ENCODE measurements at regions not wholly inside any gene's neighbourhood (a gene's known extent, or its start where the extent isn't known, plus 50 kb on each side); places are given as distances from the start of the nearest gene placed in this dataset.

DNA sequence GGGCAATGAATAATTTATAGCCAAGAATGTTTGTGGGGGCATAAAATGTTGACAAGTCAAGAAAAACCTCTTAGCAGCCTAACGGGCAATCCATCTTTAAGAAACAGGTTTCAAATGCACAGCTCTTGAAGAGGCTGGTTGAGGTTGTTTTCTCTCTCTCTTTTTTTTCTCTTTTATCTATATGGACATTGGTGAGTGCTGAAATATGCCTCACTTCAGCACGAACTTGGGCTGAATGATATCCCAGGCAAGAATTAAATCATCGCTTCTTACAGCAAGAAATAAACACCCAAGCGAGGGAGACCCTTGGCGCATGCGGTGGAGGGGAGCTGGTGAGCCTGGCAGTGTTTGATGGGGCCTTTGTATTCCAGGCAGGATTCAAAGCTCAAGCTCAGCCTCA is 160.9 kb downstream of the OAT start:
- intact Hi-C loops (cut with DNase I) = no loop called here
- Histone ChIP-seq H3K9me3 (peaks cover 0 to 5% (median 0%) of the 10 kb centered on the region in 4 donors), H3K4me3 (no peak overlapping the region), H3K27me3 (no peaks in the 10 kb centered on the region), H3K27ac (replicated peaks in 1 of 4) (no peak overlapping the region), H3K4me1 (peaks cover 0 to 13% (median 0%) of the 10 kb centered on the region in 4 donors), H3K36me3 (no peaks in the 10 kb centered on the region)
- TF ChIP-seq POLR2A (IDR thresholded peaks at IDR 0.05; ENCODE audit: low read depth) (no peak), EP300 (IDR thresholded peaks at IDR 0.05) (no peak), POLR2AphosphoS5 (IDR thresholded peaks at IDR 0.05) (no peak)
- TF ChIP-seq, protein P1, sequence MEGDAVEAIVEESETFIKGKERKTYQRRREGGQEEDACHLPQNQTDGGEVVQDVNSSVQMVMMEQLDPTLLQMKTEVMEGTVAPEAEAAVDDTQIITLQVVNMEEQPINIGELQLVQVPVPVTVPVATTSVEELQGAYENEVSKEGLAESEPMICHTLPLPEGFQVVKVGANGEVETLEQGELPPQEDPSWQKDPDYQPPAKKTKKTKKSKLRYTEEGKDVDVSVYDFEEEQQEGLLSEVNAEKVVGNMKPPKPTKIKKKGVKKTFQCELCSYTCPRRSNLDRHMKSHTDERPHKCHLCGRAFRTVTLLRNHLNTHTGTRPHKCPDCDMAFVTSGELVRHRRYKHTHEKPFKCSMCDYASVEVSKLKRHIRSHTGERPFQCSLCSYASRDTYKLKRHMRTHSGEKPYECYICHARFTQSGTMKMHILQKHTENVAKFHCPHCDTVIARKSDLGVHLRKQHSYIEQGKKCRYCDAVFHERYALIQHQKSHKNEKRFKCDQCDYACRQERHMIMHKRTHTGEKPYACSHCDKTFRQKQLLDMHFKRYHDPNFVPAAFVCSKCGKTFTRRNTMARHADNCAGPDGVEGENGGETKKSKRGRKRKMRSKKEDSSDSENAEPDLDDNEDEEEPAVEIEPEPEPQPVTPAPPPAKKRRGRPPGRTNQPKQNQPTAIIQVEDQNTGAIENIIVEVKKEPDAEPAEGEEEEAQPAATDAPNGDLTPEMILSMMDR (IDR thresholded peaks at IDR 0.05) = no peak
- WGBS = 88% methylated on average over 6 of the region's 6 CpGs
- no peak for DNase-seq (ENCODE audit: extremely low spot score)

DNA sequence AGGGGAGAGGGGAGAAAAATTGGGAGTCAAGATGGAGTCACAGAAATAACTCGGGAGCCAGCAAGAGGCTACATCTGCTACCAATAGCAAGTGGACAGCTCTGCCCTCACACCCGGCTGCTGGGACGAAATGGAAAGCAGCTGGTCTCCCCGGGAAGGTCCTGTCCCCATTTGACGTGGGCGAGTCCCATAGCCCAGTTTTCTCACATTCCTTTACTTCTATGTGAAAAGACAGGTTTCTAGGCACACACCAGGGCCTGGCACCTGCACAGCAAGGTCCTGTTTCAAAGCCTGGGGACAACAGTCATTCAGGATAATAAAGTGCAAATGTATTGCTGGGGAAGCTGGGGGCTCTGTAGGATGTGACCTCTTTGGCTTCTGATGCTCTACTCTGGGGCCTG is 162.6 kb downstream of the OAT start:
- Histone ChIP-seq H3K27me3 (no peaks in the 10 kb centered on the region), H3K27ac (replicated peaks in 1 of 4) (no peak overlapping the region), H3K4me1 (peaks cover 0 to 15% (median under 1%) of the 10 kb centered on the region in 4 donors), H3K4me3 (no peak overlapping the region), H3K36me3 (no peaks in the 10 kb centered on the region), H3K9me3 (peaks cover 0 to 5% (median 0%) of the 10 kb centered on the region in 4 donors)
- intact Hi-C loops (cut with DNase I) = no loop called here
- 53% methylated on average over 3 of the region's 6 CpGs for WGBS
- no peak for TF ChIP-seq POLR2AphosphoS5 (IDR thresholded peaks at IDR 0.05)
- TF ChIP-seq, protein P1 (IDR thresholded peaks at IDR 0.05) = no peak
- no peak for TF ChIP-seq EP300 (IDR thresholded peaks at IDR 0.05)
- TF ChIP-seq POLR2A (IDR thresholded peaks at IDR 0.05; ENCODE audit: low read depth) = no peak
- no peak for DNase-seq (ENCODE audit: extremely low spot score)

DNA sequence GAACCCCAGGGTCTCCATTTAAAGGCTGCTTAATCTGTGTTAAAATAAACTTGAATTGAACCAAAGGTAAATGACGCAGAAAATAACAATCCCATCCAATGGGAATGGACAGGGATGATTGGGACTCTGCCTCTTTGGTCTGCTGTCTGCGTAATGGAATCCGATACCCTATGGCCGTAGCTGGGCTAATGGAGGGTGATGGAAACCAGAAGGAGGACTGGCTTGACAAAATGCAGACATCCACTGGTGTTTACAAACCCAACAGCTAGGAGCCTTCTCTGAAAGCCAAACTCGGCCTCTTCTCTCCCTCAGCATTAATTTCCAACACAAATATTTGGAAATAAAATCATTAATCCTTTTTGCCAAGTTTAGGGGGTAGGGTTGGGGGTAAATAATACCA is 162.2 kb upstream of the CHST15 start:
- peaks cover 3 to 21% (median 5%) of the 10 kb centered on the region in 4 donors for H3K4me1 ChIP-seq
- H3K27ac ChIP-seq (replicated peaks in 1 of 4) = no peak overlapping the region
- no peak for DNase-seq (ENCODE audit: extremely low spot score)
- H3K4me3 ChIP-seq = no peak overlapping the region
- no peaks in the 10 kb centered on the region for H3K27me3 ChIP-seq
- no peaks in the 10 kb centered on the region for H3K36me3 ChIP-seq
- WGBS = 75% methylated on average over 5 of the region's 5 CpGs
- H3K9me3 ChIP-seq = peaks cover 0 to 5% (median 0%) of the 10 kb centered on the region in 4 donors
- TF ChIP-seq POLR2AphosphoS5 (IDR thresholded peaks at IDR 0.05) (no peak), POLR2A (IDR thresholded peaks at IDR 0.05; ENCODE audit: low read depth) (no peak), EP300 (IDR thresholded peaks at IDR 0.05) (no peak)
- TF ChIP-seq, protein P1 (IDR thresholded peaks at IDR 0.05) = no peak
- intact Hi-C loops (cut with DNase I) = no loop called here

DNA sequence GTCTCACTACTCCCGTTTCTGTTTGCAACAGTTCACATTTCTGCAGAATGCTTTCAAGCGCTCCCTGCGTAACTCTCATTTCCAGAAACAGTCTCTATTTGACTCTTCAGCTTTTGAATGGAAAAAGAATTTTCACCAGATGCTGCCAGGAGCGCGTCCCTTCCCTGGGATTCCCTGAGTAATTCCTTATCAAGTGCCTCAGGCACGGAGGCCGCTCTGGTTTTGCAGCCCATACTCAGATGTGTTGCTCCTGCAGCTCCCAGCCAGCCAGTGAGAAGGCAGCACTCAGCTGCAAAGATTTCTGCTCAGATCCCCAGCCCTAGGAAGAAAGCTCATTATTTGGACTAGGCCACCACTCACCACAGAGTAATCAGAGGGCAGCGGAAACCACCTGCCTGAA is 161.1 kb upstream of the CHST15 start:
- no peak overlapping the region for H3K4me3 ChIP-seq
- intact Hi-C loops (cut with DNase I) = no loop called here
- no peak overlapping the region for H3K27ac ChIP-seq (replicated peaks in 1 of 4)
- DNase-seq (ENCODE audit: extremely low spot score) = no peak
- H3K9me3 ChIP-seq = peaks cover 0 to 3% (median 0%) of the 10 kb centered on the region in 4 donors
- H3K4me1 ChIP-seq = peaks cover 8 to 26% (median 13%) of the 10 kb centered on the region in 4 donors
- TF ChIP-seq POLR2AphosphoS5 (IDR thresholded peaks at IDR 0.05) = no peak
- no peaks in the 10 kb centered on the region for H3K36me3 ChIP-seq
- 82% methylated on average over 8 of the region's 8 CpGs for WGBS
- H3K27me3 ChIP-seq = no peaks in the 10 kb centered on the region

DNA sequence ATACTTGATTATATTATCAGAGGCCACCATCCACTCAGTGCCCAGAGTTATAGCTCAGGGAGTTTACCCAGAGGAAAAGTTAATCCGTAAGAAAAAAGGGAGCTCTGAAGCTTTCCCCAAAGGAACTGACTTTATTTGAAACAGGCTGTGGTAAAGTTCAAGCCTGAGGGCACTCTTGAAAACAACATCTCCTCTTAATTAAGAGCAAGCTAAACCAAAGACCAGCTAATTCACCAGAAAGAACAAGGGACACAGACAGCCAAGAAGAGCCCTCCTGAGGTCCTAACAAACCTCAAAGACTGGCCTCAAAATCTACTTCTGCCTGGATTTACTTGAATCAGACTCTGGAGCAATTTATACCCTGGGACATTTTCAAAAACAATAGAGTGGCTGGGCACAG is 159.6 kb upstream of the CHST15 start:
- 47% methylated on average over 1 of the region's 1 CpG for WGBS
- Histone ChIP-seq H3K36me3 (no peaks in the 10 kb centered on the region), H3K27ac (replicated peaks in 1 of 4) (no peak overlapping the region), H3K27me3 (no peaks in the 10 kb centered on the region), H3K4me3 (no peak overlapping the region), H3K9me3 (no peaks in the 10 kb centered on the region), H3K4me1 (peaks cover 8 to 26% (median 13%) of the 10 kb centered on the region in 4 donors)
- intact Hi-C loops (cut with DNase I) = no loop called here
- DNase-seq (ENCODE audit: extremely low spot score) = no peak
- TF ChIP-seq EP300 (IDR thresholded peaks at IDR 0.05) (no peak), POLR2A (IDR thresholded peaks at IDR 0.05; ENCODE audit: low read depth) (no peak), POLR2AphosphoS5 (IDR thresholded peaks at IDR 0.05) (no peak)
- TF ChIP-seq, protein P1 (IDR thresholded peaks at IDR 0.05) = no peak

All from esophagus muscularis mucosa (tissue), 4 donors.